GM18951 (cell line): ENCODE measurements at regions not wholly inside any gene's neighbourhood (a gene's known extent, or its start where the extent isn't known, plus 50 kb on each side); places are given as distances from the start of the nearest gene placed in this dataset.
"Not testable (repeated sequence)": the region's sequence is repeated elsewhere in the genome, so short reads cannot be mapped to it uniquely, and the experiment has no call there.

Experiments
- POLR2A ChIP-seq: IDR thresholded peaks from 4 replicates; pipeline ENCODE4 v1.6.1; 2011; ENCODE audit warnings: mild to moderate bottlenecking; ENCODE audit not compliant: insufficient read length, insufficient read depth; ENCODE audit errors: extremely low read depth
- in situ Hi-C: fragments of 300-500 bp; cut with MboI; formaldehyde crosslinking; loops from one replicate; pipeline ENCODE4 v1.12.0; 2022; ENCODE audit warnings: low sequenced_read_pairs, mixed read lengths, inconsistent platforms; ENCODE audit not compliant: unreplicated experiment

DNA sequence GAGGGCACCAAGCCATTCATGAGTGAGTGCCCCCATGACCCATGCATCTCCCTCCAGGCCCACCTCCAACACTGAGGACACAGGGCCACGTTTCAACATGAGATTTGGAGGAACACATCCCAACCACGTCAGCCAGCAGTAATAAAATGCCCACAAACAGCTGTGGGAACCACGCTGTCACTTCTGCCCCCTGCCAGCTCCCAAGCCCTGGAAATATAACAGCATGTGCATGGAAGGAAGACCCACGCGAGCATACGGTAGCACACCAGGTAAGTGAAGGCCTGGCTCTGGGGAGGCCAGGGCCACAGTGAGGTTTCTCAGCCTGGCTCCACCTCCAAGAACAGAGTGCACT, 168.9 kb upstream of the PFKP start:
- in situ Hi-C loops: no loop called here
- no peak for TF ChIP-seq POLR2A

DNA sequence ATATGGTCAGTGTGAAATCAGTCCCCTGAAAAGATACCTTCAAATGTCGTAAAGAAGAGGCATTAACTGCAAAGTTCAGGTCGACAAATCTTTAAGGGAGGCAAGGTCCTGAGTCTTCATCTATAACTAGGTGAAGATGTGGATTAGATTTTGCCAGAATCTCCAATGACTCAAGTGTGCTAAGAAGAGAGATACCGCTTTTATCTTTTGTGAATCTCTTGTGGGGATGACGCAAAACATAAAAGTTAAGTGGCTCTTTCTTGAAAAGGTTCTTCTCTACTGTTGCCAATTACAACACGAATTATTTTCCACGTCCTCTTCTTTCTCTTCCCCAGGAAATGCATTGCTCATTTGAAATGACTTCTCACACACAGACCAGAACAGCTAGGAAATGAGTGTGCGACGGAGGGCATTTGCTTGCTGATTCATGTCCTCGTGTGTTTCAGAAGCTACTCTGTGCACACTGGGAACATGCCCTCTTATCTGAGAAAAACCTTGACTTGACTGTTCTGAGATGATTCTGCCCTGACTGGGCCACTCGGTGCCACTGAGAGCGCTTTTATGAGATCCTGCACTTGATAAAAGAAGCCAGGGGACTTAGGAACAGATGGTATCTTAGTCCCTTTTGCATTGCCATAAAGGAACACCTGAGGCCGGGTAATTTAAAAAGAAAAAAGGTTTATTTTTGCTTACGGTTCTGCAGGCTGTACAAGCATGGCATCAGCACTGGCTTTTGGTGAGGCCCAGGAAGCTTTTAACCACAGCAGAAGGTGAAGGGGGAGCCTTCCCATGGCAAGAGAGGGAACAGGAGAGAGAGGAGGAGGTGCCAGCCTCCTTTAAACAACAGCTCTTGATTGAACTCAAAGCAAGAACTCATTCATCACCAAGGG, 169.5 kb upstream of the PFKP start:
- TF ChIP-seq POLR2A: no peak
- in situ Hi-C loops: no loop called here

DNA sequence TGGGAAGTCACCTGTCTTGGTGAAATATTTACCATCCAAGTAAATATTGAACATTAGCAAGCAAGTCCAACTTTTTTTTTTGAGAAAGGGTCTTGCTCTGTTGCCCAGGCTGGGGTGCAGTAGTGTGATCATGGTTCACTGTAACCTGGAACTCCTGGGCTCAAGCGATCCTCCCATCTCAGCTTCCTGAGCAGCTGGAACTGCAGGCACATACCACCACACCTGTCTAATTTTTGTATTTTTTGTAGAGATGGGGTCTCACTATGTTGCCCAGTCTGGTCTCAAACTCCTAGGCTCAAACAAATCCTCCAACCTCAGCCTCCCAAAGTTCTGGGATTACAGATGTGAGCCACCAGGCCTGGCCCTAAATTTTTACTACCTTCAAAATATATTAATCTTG, 171.0 kb upstream of the PFKP start:
- in situ Hi-C loops: not testable (repeated sequence)

- in situ Hi-C loops: no loop called here
- no peak for TF ChIP-seq POLR2A
Observed at GRCh38 chr10:2895594-2896196, 171.7 kb upstream of the PFKP start.

DNA sequence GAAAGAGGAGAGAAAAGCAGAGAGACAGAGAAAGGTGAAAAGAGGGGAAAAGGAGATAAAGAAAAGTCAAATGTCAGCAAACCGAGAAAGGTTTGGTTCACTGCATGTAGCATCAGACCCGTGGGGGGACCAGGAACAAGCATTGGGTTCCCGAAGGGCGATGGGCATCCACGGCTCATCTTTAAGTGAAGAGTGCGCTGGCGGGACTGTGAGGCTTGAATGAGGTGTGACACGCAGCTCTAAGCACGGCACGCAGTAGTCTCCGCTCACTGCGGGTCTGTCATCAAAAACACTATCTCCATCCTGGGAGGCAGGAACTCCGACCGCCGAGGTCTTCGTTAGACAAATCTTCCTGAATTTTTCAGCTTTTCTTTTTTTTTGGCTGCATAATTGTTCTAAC, 173.4 kb upstream of the PFKP start:
- no peak for TF ChIP-seq POLR2A
- in situ Hi-C loops: no loop called here

DNA sequence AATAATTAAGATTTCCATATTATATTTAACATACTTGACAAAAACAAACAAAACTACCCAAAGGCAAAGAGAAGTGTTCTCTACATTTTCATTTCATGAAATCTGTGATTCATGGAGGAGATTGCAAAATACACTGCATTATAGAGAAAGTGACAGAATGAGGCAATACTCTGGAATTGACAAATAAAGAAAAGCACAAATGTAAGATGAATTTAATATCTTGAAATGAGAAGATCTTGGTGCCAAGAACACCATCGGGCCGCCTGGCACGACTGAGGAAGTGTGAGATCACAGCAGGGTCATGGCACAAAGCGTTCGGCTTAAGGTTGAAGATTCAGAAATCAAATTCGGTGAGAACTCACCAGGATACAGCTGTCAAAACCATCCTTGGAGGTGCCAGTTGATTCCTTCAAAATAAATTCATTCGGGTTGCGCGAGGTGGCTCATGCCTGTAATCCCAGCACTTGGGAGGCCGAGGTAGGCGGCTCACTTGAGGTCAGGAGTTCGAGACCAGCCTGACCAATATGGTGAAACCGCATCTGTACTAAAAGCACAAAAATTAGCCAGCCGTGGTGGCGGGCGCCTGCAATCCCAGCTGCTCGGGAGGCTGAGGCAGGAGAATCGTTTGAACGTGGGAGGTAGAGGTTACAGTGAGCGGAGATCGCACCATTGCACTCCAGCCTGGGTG, 174.0 kb upstream of the PFKP start:
- no peak for TF ChIP-seq POLR2A
- in situ Hi-C loops: no loop called here

DNA sequence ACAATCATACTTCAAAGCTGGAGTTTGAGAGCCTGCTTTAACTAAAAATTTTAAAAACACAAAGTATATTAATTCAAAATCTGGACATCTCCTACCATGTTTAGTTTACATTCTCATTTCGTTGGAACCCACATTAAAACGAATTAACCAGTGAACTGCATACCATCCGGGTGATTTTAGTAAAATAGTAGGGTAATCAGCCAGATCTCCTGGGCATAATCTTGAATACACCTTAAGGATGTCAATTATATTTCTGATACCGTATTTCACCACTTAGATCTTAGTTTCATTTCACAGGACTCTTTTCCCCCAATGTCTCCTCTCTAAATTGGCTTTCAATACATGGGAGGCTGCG, 175.6 kb upstream of the PFKP start:
- in situ Hi-C loops: no loop called here
- TF ChIP-seq POLR2A: no peak

- no peak for TF ChIP-seq POLR2A
- in situ Hi-C loops: no loop called here
Observed at GRCh38 chr10:2891073-2891769, 176.1 kb upstream of the PFKP start.

GRCh38 chr10:2890093-2890492, 177.3 kb upstream of the PFKP start:
- in situ Hi-C loops: no loop called here
- TF ChIP-seq POLR2A: no peak

- in situ Hi-C loops: no loop called here
- no peak for TF ChIP-seq POLR2A
Observed at GRCh38 chr10:2888403-2889004, 178.8 kb upstream of the PFKP start.

DNA sequence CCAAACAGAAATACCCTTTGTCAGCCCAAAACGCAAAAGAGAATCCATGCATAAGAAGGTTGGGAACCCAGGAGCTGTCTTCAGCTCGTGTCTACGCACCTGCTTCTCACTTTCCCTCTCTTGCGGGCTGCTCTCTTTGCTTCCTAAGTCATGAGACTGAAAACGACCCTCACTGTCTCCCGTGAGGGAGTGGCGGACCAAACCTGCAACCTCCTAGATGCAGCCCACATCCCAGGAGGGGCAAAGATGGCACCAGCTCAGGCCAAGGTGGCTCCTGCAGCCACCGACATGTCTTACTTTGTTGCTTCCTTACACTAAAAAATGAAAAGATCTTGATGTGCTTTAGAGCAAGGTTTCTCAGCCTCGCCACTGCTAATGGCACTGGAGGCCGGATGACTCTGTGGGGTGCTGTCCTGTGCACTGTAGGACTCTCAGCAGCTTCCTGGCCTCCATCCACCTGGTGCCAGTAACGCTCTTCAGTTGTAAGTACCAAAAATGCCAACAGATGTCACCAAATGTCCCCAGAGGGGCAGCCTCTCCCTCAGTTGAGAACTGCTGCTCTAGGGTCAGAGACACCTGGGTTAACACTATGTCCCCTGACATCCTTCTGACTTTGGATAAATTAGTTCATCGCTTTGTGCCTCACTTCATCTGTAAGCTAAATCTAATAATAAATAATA, 179.8 kb upstream of the PFKP start:
- TF ChIP-seq POLR2A: no peak
- in situ Hi-C loops: no loop called here

DNA sequence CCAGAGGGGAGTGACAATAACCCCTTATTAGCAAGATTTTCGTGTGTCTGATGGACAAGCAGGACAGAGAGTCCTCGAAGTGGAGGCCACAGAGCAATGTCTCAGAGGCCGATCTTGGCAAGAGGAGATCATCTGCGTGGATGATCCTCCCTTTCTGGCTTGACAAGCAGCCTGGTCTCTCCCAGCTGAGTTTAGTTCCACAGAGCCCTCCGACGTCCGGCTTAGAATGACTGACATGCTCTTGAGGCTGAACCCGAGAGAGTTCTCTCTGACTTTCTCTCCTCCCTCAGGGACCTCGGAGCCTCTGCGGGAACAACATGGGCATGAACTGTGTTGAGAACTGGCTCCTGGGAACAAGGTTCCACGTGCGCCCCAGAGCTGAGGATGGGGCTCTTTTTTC, 180.7 kb upstream of the PFKP start:
- in situ Hi-C loops: no loop called here
- no peak for TF ChIP-seq POLR2A
